Activated naive CD4-positive, alpha-beta T cell treated with anti-CD3 and anti-CD28 coated beads, Interleukin-2, amount 10 ng/mL, durations not matched to agents 7 days and 5 days (primary cell): ENCODE measurements at regions not wholly inside any gene's neighbourhood (a gene's known extent, or its start where the extent isn't known, plus 50 kb on each side); places are given as distances from the start of the nearest gene placed in this dataset.

ENCODE experiments used
- CTCF ChIA-PET: fragments of 350-600 bp; sonication (Branson Sonifier 250); formaldehyde crosslinking; loops from one replicate; lab custom pipeline; 2021; ENCODE audit warnings: antibody characterized with exemption; lab: Charles Lee
- DNase-seq: peaks from one replicate; pipeline ENCODE4 v3.0.0-alpha.2; 2020
- H3K27ac Mint-ChIP-seq: one replicate; pipeline ENCODE4 v1.8.0; 2021; ENCODE audit warnings: mild to moderate bottlenecking, moderate library complexity, mixed read lengths
- H3K27me3 Mint-ChIP-seq: one replicate; pipeline ENCODE4 v1.8.0; 2021; ENCODE audit warnings: mild to moderate bottlenecking, mixed read lengths
- H3K36me3 Mint-ChIP-seq: one replicate; pipeline ENCODE4 v1.8.0; 2021; ENCODE audit warnings: mixed read lengths
- H3K4me1 Mint-ChIP-seq: one replicate; pipeline ENCODE4 v1.8.0; 2021; ENCODE audit warnings: mixed read lengths
- H3K4me3 Mint-ChIP-seq: one replicate; pipeline ENCODE4 v1.8.0; 2021; ENCODE audit warnings: mild to moderate bottlenecking, moderate library complexity, mixed read lengths
- H3K9me3 Mint-ChIP-seq: one replicate; pipeline ENCODE4 v1.8.0; 2021; ENCODE audit warnings: mixed read lengths

GRCh38 chr21:24369746-24370145 lies 1237.5 kb downstream of the MRPL39 start:
- Mint-ChIP-seq H3K9me3 (no peaks in the 10 kb centered on the region), H3K36me3 (no peaks in the 10 kb centered on the region), H3K4me1 (no peaks in the 10 kb centered on the region), H3K27me3 (no peaks in the 10 kb centered on the region), H3K27ac (no peak overlapping the region), H3K4me3 (no peak overlapping the region)
- DNase-seq, result no peak
- CTCF ChIA-PET, result interaction anchor here (1.4 kb wide), 1 partner anchor 8 kb away, joined by 3 read pairs; no protein-coding TSS in a partner anchor

DNA sequence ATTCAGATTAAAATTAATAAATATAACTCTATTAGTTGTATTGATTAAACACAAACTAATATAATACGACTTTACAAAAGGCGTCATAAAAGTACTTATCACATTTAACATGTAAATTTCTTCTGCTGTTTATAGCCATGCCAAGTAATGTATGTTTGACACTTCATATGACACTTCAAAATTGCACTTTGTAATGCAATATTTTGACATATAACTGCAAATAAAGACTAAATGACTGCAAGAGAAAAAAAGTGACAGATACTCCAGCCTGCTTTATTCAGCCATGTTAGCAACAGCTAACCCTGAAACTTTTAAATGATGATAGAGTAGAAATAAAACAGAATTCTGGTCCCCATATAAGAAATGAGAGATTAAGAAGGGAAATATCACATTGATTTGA lies 1238.0 kb downstream of the MRPL39 start:
- H3K36me3 Mint-ChIP-seq, result no peaks in the 10 kb centered on the region

DNA sequence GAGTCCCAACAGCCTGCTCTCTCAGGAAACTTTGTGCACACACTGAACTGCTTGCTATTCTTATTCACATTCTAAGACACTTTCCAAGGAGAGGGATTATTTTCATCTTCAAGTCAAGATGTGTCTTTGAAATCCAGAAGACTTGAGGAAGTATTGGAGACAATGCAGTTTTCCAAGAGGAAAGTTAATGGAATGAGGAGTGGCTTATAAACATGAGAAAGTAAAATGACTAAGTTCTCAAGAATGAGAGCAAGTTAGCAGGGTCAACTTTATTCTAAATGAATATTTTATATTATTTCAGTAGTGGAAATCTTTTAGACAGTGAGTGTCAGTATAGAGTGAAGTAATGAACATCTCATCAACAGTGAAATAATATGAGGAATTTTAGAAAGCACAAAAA lies 1239.3 kb downstream of the MRPL39 start:
- Mint-ChIP-seq H3K36me3 (no peaks in the 10 kb centered on the region), H3K27me3 (no peaks in the 10 kb centered on the region), H3K4me1 (no peaks in the 10 kb centered on the region), H3K27ac (no peak overlapping the region), H3K4me3 (no peak overlapping the region), H3K9me3 (no peaks in the 10 kb centered on the region)
- CTCF ChIA-PET, result no interaction called here
- no peak for DNase-seq

More for the DNA sequence above, 1238.0 kb downstream of the MRPL39 start:
- H3K9me3 Mint-ChIP-seq, result no peaks in the 10 kb centered on the region
- H3K27me3 Mint-ChIP-seq, result no peaks in the 10 kb centered on the region
- H3K4me3 Mint-ChIP-seq, result no peak overlapping the region
- H3K27ac Mint-ChIP-seq, result no peak overlapping the region
- CTCF ChIA-PET, result no interaction called here
- no peaks in the 10 kb centered on the region for H3K4me1 Mint-ChIP-seq
- DNase-seq, result no peak

DNA sequence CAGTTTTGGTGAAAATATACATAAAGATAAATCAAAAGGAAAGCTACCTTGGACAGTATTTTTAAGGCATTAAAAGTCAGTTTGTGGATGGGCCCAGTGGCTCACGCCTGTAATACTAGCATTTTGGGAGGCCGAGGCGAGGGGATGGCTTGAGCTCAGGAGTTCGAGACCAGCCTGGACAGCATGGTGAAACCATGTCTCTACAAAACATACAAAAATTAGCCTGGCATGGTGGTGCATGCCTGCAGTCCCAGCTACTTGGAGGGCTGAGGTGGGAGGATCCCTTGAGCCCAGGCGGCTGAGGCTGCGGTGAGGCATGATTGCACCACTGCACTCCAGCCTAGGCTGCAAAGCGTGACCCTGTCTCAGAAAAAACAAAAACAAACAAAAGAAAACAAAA lies 1253.8 kb downstream of the MRPL39 start:
- H3K36me3 Mint-ChIP-seq, result no peaks in the 10 kb centered on the region
- CTCF ChIA-PET, result no interaction called here
- no peaks in the 10 kb centered on the region for H3K9me3 Mint-ChIP-seq
- DNase-seq, result no peak
- no peaks in the 10 kb centered on the region for H3K27me3 Mint-ChIP-seq
- no peak overlapping the region for H3K27ac Mint-ChIP-seq
- H3K4me3 Mint-ChIP-seq, result no peak overlapping the region
- H3K4me1 Mint-ChIP-seq, result no peaks in the 10 kb centered on the region

- no peaks in the 10 kb centered on the region for H3K36me3 Mint-ChIP-seq
- DNase-seq, result no peak
- no peak overlapping the region for H3K4me3 Mint-ChIP-seq
- no peak overlapping the region for H3K27ac Mint-ChIP-seq
- H3K4me1 Mint-ChIP-seq, result no peaks in the 10 kb centered on the region
- no peaks in the 10 kb centered on the region for H3K9me3 Mint-ChIP-seq
- CTCF ChIA-PET, result no interaction called here
- no peaks in the 10 kb centered on the region for H3K27me3 Mint-ChIP-seq
Measured at GRCh38 chr21:24339406-24339805, 1267.9 kb downstream of the MRPL39 start.

DNA sequence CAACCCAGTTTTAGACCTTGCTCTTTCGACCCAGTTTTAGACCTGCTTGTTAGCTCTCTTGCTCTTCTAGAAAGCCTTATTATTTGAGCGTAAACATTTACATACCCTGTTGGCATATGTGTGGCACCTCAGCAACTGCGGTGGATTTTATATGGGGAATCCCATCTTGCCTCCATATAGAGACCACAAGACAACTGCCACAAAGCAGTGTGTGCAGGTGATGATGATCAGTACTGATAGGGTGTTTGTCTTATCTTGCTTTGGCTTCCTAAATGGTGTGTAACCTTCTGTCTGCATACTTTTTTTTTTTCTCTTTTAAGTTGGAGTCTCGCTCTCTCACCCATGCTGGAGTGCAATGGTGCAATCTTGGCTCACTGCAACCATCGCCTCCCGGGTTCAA lies 1270.8 kb downstream of the MRPL39 start:
- no peak for DNase-seq
- Mint-ChIP-seq H3K4me1 (no peaks in the 10 kb centered on the region), H3K27ac (no peak overlapping the region), H3K4me3 (no peak overlapping the region), H3K36me3 (no peaks in the 10 kb centered on the region), H3K27me3 (no peaks in the 10 kb centered on the region), H3K9me3 (no peaks in the 10 kb centered on the region)
- CTCF ChIA-PET, result no interaction called here

- H3K36me3 Mint-ChIP-seq, result no peaks in the 10 kb centered on the region
- H3K9me3 Mint-ChIP-seq, result no peaks in the 10 kb centered on the region
- peaks cover 3% of the 10 kb centered on the region for H3K27me3 Mint-ChIP-seq
- H3K27ac Mint-ChIP-seq, result no peak overlapping the region
- no peak overlapping the region for H3K4me3 Mint-ChIP-seq
- CTCF ChIA-PET, result no interaction called here
- H3K4me1 Mint-ChIP-seq, result no peaks in the 10 kb centered on the region
- no peak for DNase-seq
Measured at GRCh38 chr21:24323536-24323935, 1283.7 kb downstream of the MRPL39 start.

DNA sequence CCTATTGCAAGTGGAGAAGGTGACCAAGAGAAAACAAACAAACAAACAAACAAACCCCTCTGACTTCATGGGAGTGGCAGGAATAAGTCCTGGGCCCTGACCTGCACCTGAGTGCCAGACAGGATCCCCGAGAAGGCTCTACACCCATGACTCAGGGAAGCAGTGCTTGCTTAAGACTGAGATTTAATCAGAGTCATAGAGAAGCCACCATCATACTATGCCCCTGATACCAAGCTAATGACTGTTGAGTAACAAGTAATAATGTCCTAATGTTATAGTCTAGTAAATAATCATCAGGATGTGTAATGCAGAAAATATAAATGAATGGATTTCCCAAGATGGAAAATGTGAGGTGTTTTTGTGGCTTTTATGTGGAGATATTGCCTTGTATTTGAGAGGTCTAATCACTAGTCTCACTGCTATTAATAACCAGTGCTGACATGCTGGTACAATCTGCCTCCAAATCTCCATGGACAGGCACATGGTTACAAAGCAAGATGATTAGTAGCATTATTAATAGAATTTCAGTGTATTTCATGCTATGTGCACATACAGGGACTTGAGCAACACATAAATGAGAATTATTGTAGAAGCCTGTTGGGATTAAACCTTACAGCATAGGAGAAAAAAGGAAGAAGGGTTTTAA lies 1290.9 kb downstream of the MRPL39 start:
- Mint-ChIP-seq H3K36me3 (no peaks in the 10 kb centered on the region), H3K27me3 (no peaks in the 10 kb centered on the region), H3K4me3 (no peak overlapping the region), H3K9me3 (no peaks in the 10 kb centered on the region), H3K27ac (no peak overlapping the region), H3K4me1 (no peaks in the 10 kb centered on the region)
- DNase-seq, result no peak
- CTCF ChIA-PET, result no interaction called here

DNA sequence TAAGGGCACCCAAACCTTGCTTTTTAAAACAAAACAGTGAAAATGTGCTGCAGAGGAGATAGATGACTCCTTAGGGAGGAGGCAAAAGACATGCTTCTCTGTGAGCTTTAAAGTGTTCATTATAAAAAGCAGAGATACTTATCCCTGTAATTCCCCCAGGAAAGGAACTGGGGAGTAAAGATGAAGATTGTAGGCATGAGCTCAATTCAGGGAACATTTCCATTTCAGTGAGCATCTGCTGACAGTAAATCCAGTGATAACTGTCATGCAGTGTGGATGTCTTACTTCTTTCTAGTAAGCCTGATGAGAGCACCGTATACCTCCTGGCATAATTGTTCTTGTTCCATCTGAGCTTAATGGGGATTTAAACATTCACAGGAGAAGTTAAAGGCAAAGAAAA lies 1296.5 kb downstream of the MRPL39 start:
- CTCF ChIA-PET, result interaction anchor here (0.6 kb wide), 1 partner anchor 170 kb away, joined by 3 read pairs; no protein-coding TSS in a partner anchor
- no peak for DNase-seq
- Mint-ChIP-seq H3K4me1 (no peaks in the 10 kb centered on the region), H3K4me3 (no peak overlapping the region), H3K27me3 (no peaks in the 10 kb centered on the region), H3K36me3 (no peaks in the 10 kb centered on the region), H3K27ac (no peak overlapping the region), H3K9me3 (no peaks in the 10 kb centered on the region)

DNA sequence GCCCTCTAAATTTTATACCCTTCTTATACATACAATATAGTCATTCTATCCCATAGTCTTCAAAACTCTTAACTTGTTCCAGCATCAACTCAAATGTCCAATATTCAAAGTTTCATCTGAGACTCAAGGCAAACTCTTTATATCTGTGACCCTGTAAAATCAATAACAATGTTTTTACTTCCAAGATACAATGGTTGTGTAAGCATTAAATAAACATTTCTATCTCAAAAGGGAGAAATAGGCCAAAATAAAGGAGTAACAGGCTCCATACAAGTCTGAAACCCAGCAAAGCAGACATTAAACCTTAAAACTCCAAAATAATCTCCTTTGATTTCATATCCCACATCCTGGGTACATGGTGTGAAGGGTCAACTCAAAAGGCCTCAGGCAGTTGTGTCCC lies 1299.1 kb downstream of the MRPL39 start:
- Mint-ChIP-seq H3K4me3 (no peak overlapping the region), H3K27ac (no peak overlapping the region), H3K27me3 (no peaks in the 10 kb centered on the region), H3K9me3 (no peaks in the 10 kb centered on the region), H3K36me3 (no peaks in the 10 kb centered on the region), H3K4me1 (peaks cover 3% of the 10 kb centered on the region)
- DNase-seq, result no peak
- CTCF ChIA-PET, result no interaction called here

DNA sequence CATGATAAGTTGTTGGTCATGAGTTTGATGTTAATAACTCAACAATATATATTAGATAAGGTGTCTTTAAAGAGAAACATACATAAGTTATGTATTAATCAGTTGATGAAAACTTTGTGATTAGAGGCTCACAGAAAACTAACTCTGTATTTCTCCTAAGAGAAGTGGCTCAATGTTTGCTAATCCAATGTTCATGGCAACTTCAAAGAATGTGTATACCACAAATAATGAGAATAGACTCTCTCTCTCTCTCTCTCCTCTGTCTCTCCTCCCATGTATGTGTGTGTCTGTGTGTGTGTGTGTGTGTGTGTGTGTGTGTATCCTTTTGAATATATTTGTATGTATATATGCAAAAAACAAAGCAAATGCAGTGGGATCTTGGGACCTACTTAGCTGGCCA lies 1304.9 kb downstream of the MRPL39 start:
- CTCF ChIA-PET, result interaction anchor here (0.8 kb wide), 1 partner anchor 11 kb away, joined by 3 read pairs; no protein-coding TSS in a partner anchor
- no peaks in the 10 kb centered on the region for H3K36me3 Mint-ChIP-seq

DNA sequence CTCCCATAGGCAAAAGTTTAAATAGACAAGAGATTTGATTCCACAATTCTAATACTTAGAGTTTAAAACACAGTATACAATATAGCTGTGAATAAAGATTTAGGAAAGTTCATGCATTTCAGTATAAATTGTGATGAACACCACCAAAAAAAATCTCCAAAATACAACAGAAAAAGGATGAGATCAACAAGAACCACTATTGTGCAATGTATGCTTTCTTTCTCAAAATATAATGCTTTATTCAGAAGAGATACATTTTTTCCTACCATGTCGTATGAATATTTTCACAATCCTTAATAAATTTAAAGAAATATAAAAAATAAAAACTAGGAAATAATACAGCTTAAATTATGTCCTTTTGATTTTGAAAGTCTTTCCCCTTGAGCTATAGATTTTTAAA lies 1309.2 kb downstream of the MRPL39 start:
- Mint-ChIP-seq H3K9me3 (no peaks in the 10 kb centered on the region), H3K4me3 (no peak overlapping the region), H3K36me3 (no peaks in the 10 kb centered on the region), H3K27ac (no peak overlapping the region), H3K4me1 (no peaks in the 10 kb centered on the region), H3K27me3 (no peaks in the 10 kb centered on the region)
- DNase-seq, result no peak
- CTCF ChIA-PET, result no interaction called here

More for the DNA sequence above, 1304.9 kb downstream of the MRPL39 start:
- Mint-ChIP-seq H3K4me3 (no peak overlapping the region), H3K4me1 (peaks cover 3% of the 10 kb centered on the region), H3K27me3 (no peaks in the 10 kb centered on the region), H3K9me3 (no peaks in the 10 kb centered on the region), H3K27ac (no peak overlapping the region)
- no peak for DNase-seq

- Mint-ChIP-seq H3K27me3 (no peaks in the 10 kb centered on the region), H3K27ac (no peak overlapping the region), H3K9me3 (no peaks in the 10 kb centered on the region), H3K4me3 (no peak overlapping the region), H3K4me1 (peaks cover 10% of the 10 kb centered on the region), H3K36me3 (no peaks in the 10 kb centered on the region)
- no peak for DNase-seq
- CTCF ChIA-PET, result no interaction called here
Measured at GRCh38 chr21:24294171-24294570, 1313.1 kb downstream of the MRPL39 start.

DNA sequence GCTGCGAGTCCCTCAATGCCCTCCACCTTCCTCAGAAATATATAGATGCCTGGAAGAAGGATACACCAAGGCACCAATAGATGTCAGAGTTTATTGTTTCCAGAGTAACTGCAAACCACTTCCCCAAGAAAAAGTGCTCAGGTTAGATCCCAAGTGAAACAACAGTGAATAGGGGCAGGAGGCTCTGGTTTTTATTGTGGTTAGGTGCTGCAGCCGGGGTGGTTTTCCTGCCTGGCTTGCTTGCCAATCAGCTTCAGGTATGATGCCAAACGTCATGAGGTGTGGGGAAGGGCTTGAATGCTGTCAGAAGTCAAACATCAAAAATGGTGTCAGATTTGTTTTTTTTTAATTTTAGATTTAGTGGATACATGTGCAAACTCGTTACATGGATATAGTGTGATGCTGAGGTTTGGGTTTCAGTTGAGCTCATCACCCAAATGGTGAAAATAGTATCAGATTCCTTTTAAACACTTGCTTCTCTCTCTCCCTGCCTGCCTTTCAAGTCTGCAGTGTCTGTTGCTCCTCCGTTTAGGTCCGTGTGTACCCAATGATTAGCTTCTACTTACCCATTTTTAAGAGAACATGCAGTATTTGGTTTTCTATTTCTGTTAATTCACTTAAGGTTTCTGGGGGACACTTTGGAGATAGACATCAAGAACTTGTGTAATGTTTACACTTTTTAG lies 1317.0 kb downstream of the MRPL39 start:
- H3K4me3 Mint-ChIP-seq, result peak overlapping the region; percentile 59
- peaks cover 10% of the 10 kb centered on the region for H3K4me1 Mint-ChIP-seq
- no peaks in the 10 kb centered on the region for H3K27me3 Mint-ChIP-seq
- no peaks in the 10 kb centered on the region for H3K9me3 Mint-ChIP-seq
- H3K36me3 Mint-ChIP-seq, result no peaks in the 10 kb centered on the region
- DNase-seq, result peak; percentile 79
- CTCF ChIA-PET, result interaction anchor here (0.9 kb wide), 1 partner anchor 354 kb away, joined by 3 read pairs; no protein-coding TSS in a partner anchor
- peak overlapping the region; percentile 58 for H3K27ac Mint-ChIP-seq

DNA sequence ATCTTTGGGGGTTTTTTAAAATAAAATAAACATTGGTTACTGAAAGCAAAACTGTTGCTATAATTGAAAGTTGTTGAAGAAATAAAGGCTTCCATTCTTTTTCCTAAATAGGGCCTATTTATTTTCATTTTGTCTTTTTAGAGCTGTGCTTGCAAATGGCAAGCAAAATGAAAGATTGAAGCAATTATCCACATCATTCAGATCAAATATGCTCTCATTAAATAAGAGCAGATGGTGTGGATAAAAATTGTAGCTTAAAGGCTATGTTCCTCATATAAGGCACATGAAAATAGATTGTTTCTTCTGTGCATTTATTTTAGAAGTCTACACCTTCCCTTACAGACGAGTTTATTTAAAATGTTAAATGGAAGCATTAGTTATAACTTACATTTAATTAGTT lies 1317.7 kb downstream of the MRPL39 start:
- Mint-ChIP-seq H3K4me1 (peaks cover 10% of the 10 kb centered on the region), H3K27me3 (no peaks in the 10 kb centered on the region), H3K9me3 (no peaks in the 10 kb centered on the region), H3K27ac (no peak overlapping the region), H3K4me3 (no peak overlapping the region), H3K36me3 (no peaks in the 10 kb centered on the region)
- CTCF ChIA-PET, result interaction anchor here (0.9 kb wide), 1 partner anchor 354 kb away, joined by 3 read pairs; no protein-coding TSS in a partner anchor
- no peak for DNase-seq
